ENCODE measurements at regions not wholly inside any gene's neighbourhood (a gene's known extent, or its start where the extent isn't known, plus 50 kb on each side); places are given as distances from the start of the nearest gene placed in this dataset.

GRCh38 chr10:57165671-57166070, 804.6 kb upstream of the ZWINT start:
- no peak for DNase-seq (ENCODE audit: low read depth)
- no peak for TF ChIP-seq CTCF (IDR thresholded peaks at IDR 0.05; ENCODE audit: insufficient read depth, low read length)
- H3K4me3 ChIP-seq (ENCODE audit: low read depth, low read length): no peak overlapping the region

GRCh38 chr10:57162231-57162630, 801.2 kb upstream of the ZWINT start:
- H3K4me3 ChIP-seq (ENCODE audit: low read depth, low read length): no peak overlapping the region
- no peak for DNase-seq (ENCODE audit: low read depth)
- TF ChIP-seq CTCF (IDR thresholded peaks at IDR 0.05; ENCODE audit: insufficient read depth, low read length): no peak

- H3K4me3 ChIP-seq (ENCODE audit: low read depth, low read length): no peak overlapping the region
- TF ChIP-seq CTCF (IDR thresholded peaks at IDR 0.05; ENCODE audit: insufficient read depth, low read length): no peak
- DNase-seq (ENCODE audit: low read depth): no peak
These were observed 800.1 kb upstream of the ZWINT start for GRCh38 chr10:57161157-57161556.

- no peak for TF ChIP-seq CTCF (IDR thresholded peaks at IDR 0.05; ENCODE audit: insufficient read depth, low read length)
- no peak for DNase-seq (ENCODE audit: low read depth)
- H3K4me3 ChIP-seq (ENCODE audit: low read depth, low read length): no peak overlapping the region
These were observed 784.5 kb upstream of the ZWINT start for GRCh38 chr10:57145548-57145947.

- no peak overlapping the region for H3K4me3 ChIP-seq (ENCODE audit: low read depth, low read length)
- no peak for TF ChIP-seq CTCF (IDR thresholded peaks at IDR 0.05; ENCODE audit: insufficient read depth, low read length)
- no peak for DNase-seq (ENCODE audit: low read depth)
These were observed 782.0 kb upstream of the ZWINT start for GRCh38 chr10:57142925-57143576.

GRCh38 chr10:57141708-57142107, 780.6 kb upstream of the ZWINT start:
- no peak for DNase-seq (ENCODE audit: low read depth)
- no peak overlapping the region for H3K4me3 ChIP-seq (ENCODE audit: low read depth, low read length)
- no peak for TF ChIP-seq CTCF (IDR thresholded peaks at IDR 0.05; ENCODE audit: insufficient read depth, low read length)

- DNase-seq (ENCODE audit: low read depth): no peak
- H3K4me3 ChIP-seq (ENCODE audit: low read depth, low read length): no peak overlapping the region
- no peak for TF ChIP-seq CTCF (IDR thresholded peaks at IDR 0.05; ENCODE audit: insufficient read depth, low read length)
These were observed 758.6 kb upstream of the ZWINT start for GRCh38 chr10:57119684-57120083.

Measured in fibroblast of the aortic adventitia (primary cell).